Heart right ventricle (tissue), 16 donors: ENCODE measurements at regions not wholly inside any gene's neighbourhood (a gene's known extent, or its start where the extent isn't known, plus 50 kb on each side); places are given as distances from the start of the nearest gene placed in this dataset.

Experiments
- ATAC-seq, 8 donors: fragments of 200-7000 bp; cut with Tn5 transposase; one replicate each; pipeline ENCODE4 v1.9.1; 2020; ENCODE audit warnings: mild to moderate bottlenecking in 8 of 8, moderate library complexity in 8 of 8, moderate number of reproducible peaks in 1 of 8
- DNase-seq, 2 donors: peaks; one replicate each; pipeline ENCODE4 v3.0.0-alpha.2; 2020
- H3K27ac ChIP-seq, 10 donors: fragments of 200-600 bp; sonication (generic) in 2 of 10; one replicate each; pipeline versions ENCODE4 v1.5.0 to v1.8.0; 2020 to 2022; ENCODE audit warnings: mild to moderate bottlenecking in 3 of 10
- H3K27me3 ChIP-seq, 7 donors: fragments of 200-600 bp; one replicate each; pipeline ENCODE4 v1.8.0; 2021 to 2022; ENCODE audit warnings: mild to moderate bottlenecking in 2 of 7
- H3K36me3 ChIP-seq, 9 donors: fragments of 200-600 bp; sonication (generic) in 1 of 9; one replicate each; pipeline versions ENCODE4 v1.5.0 to v1.8.0; 2020 to 2022; ENCODE audit warnings: mild to moderate bottlenecking in 2 of 9
- H3K4me1 ChIP-seq, 9 donors: fragments of 200-600 bp; sonication (generic) in 1 of 9; one replicate each; pipeline versions ENCODE4 v1.5.0 to v1.8.0; 2020 to 2022; ENCODE audit warnings: mild to moderate bottlenecking in 4 of 9
- H3K4me3 ChIP-seq, 10 donors: fragments of 200-600 bp; sonication (generic) in 2 of 10; one replicate each; pipeline versions ENCODE4 v1.5.0 to v1.8.0; 2020 to 2022; ENCODE audit warnings: mild to moderate bottlenecking in 7 of 10, moderate library complexity in 2 of 10
- H3K9me3 ChIP-seq, 11 donors: fragments of 200-600 bp in 10 of 11; sonication (generic) in 2 of 11; one replicate each; pipeline versions ENCODE4 v1.5.0 to v1.8.0; 2013 to 2022; ENCODE audit warnings: mild to moderate bottlenecking in 2 of 11, control low read depth in 1 of 11, moderate library complexity in 1 of 11
- CTCF ChIP-seq, 9 donors: fragments of 200-600 bp; sonication (generic) in 2 of 9; IDR thresholded peaks; one replicate each; pipeline versions ENCODE4 v1.5.0 to v1.8.0; 2021 to 2022; ENCODE audit warnings: antibody characterized with exemption in 9 of 9, mild to moderate bottlenecking in 5 of 9, moderate library complexity in 1 of 9
- WGBS, 2 donors: extraction: QIAGEN DNeasy Blood & Tissue Kit; methylation state at CpG; one replicate each; pipeline ENCODE4 v1.1.7; 2013; ENCODE audit warnings: inconsistent platforms in 1 of 2; 5-methylcytosine and 5-hydroxymethylcytosine counted together
- intact Hi-C, 10 donors: fragments of 100-400 bp; cut with DNase I; formaldehyde crosslinking; loops; one replicate each; pipeline versions ENCODE4 v1.11.1 to v1.14.2; 2022
- donor health status: Arrhythmogenic right ventricular cardiomyopathy.
- donor health status: ischemic (EF 13 %, LVEDD 7.1; RV severe dilation, severe dysfunction).
- donor health status: healthy with polysubstance abuse.
- donor health status: DM: no; HTN: yes; CAD: no.
- donor health status: DM: no; HTN: no; CAD: no.
- donor health status: ischemic (EF 25% LVEDD 6.9; RV normal size, moderate dysfunction).
- donor health status: ischemic (EF 25% LVEDD 5.7; RV mildly dilated, moderate dysfunction).
- donor health status: healthy.
- donor health status: DM: yes; HTN: yes; CAD: no.
- donor health status: Ischemic cardiomyopathy.
- donor health status: ischemic (EF 35%, LVEDD 5.7; RV mildly dilated, moderate dysfunction).
- donor health status: nonischemic (EF 11% LVEDD 7.7; RV severe dilation, severe dysfunction).
- donor health status: DM: yes; HTN: yes; CAD: no.
- donor health status: PGD.
- donor health status: ischemic (EF 29% LVEDD 5.4; RV normal size, mild dysfunction).
- donor health status: nonischemic (EF 23%, LVEDD 6.1; RV moderate dilation, normal function).

- Histone ChIP-seq H3K4me3 (no peak overlapping the region), H3K9me3 (no peaks in the 10 kb centered on the region), H3K27ac (no peak overlapping the region), H3K27me3 (peaks cover 0 to 18% (median 4%) of the 10 kb centered on the region in 7 donors), H3K4me1 (no peaks in the 10 kb centered on the region), H3K36me3 (no peaks in the 10 kb centered on the region)
- ATAC-seq (no peak), DNase-seq (no peak)
- WGBS, 2 donors: 64 to 68% methylated on average over 7 of the region's 7 CpGs
- no peak for TF ChIP-seq CTCF (IDR thresholded peaks at IDR 0.05)
- intact Hi-C loops: no loop called here
Observed at GRCh38 chr18:37779220-37779619, 213.6 kb upstream of the CELF4 start.

- intact Hi-C loops: no loop called here
- Histone ChIP-seq H3K4me1 (no peaks in the 10 kb centered on the region), H3K4me3 (no peak overlapping the region), H3K27ac (no peak overlapping the region), H3K9me3 (no peaks in the 10 kb centered on the region), H3K27me3 (peaks cover 0 to 18% (median 4%) of the 10 kb centered on the region in 7 donors), H3K36me3 (no peaks in the 10 kb centered on the region)
- 18 to 23% methylated on average over 21 of the region's 21 CpGs for WGBS, 2 donors
- peak; percentile 52 to 80 (median 67) for TF ChIP-seq CTCF (IDR thresholded peaks at IDR 0.05)
- peak in 5 of 8 donors; percentile 41 to 64 (median 53) for ATAC-seq
- peak; percentile 57 for DNase-seq
Observed at GRCh38 chr18:37778417-37779165, 213.0 kb upstream of the CELF4 start.

GRCh38 chr18:37769826-37770225 lies 204.2 kb upstream of the CELF4 start:
- ATAC-seq: no peak
- Histone ChIP-seq H3K9me3 (no peaks in the 10 kb centered on the region), H3K27me3 (peaks cover 0 to under 1% (median 0%) of the 10 kb centered on the region in 7 donors), H3K4me1 (no peaks in the 10 kb centered on the region), H3K27ac (no peak overlapping the region), H3K4me3 (no peak overlapping the region), H3K36me3 (no peaks in the 10 kb centered on the region)
- intact Hi-C loops: no loop called here
- TF ChIP-seq CTCF (IDR thresholded peaks at IDR 0.05): no peak
- no peak for DNase-seq
- 52 to 55% methylated on average over 1 of the region's 1 CpG for WGBS, 2 donors

- no peak overlapping the region for H3K27ac ChIP-seq
- WGBS, 2 donors: 81 to 85% methylated on average over 8 of the region's 8 CpGs
- H3K4me3 ChIP-seq: no peak overlapping the region
- H3K36me3 ChIP-seq: no peaks in the 10 kb centered on the region
- H3K27me3 ChIP-seq: peaks cover 0 to 3% (median 0%) of the 10 kb centered on the region in 7 donors
- intact Hi-C loops: no loop called here
- no peaks in the 10 kb centered on the region for H3K4me1 ChIP-seq
- no peak for ATAC-seq
- no peaks in the 10 kb centered on the region for H3K9me3 ChIP-seq
- TF ChIP-seq CTCF (IDR thresholded peaks at IDR 0.05): no peak
- no peak for DNase-seq
Observed at GRCh38 chr18:37764541-37765288, 199.1 kb upstream of the CELF4 start.
